ENCODE measurements at regions not wholly inside any gene's neighbourhood (a gene's known extent, or its start where the extent isn't known, plus 50 kb on each side); places are given as distances from the start of the nearest gene placed in this dataset.

DNA sequence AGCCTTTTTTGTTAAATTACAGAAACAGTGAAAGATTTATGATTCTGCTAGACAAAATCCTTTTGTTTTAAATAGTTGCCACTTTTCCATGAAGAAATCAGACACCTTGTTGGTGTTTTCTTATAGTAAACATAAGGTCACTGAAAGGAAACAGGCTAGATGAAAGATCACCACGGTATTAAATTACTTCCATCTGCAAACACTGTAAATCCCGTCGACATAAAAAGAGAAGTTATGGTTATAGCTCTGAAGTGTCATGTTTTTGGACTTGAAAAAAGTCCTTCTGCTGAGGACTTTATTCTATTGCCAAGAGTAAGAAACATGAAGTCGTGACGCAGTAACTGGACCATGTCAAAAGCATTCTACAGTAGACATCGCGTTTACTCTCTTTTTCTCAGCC is 567.6 kb upstream of the SLIT2 start:
- TF ChIP-seq POLR2A (IDR thresholded peaks at IDR 0.05), result no peak
- TF ChIP-seq, protein P1, sequence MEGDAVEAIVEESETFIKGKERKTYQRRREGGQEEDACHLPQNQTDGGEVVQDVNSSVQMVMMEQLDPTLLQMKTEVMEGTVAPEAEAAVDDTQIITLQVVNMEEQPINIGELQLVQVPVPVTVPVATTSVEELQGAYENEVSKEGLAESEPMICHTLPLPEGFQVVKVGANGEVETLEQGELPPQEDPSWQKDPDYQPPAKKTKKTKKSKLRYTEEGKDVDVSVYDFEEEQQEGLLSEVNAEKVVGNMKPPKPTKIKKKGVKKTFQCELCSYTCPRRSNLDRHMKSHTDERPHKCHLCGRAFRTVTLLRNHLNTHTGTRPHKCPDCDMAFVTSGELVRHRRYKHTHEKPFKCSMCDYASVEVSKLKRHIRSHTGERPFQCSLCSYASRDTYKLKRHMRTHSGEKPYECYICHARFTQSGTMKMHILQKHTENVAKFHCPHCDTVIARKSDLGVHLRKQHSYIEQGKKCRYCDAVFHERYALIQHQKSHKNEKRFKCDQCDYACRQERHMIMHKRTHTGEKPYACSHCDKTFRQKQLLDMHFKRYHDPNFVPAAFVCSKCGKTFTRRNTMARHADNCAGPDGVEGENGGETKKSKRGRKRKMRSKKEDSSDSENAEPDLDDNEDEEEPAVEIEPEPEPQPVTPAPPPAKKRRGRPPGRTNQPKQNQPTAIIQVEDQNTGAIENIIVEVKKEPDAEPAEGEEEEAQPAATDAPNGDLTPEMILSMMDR (IDR thresholded peaks at IDR 0.05), result no peak

Measured in esophagus squamous epithelium (tissue), 4 donors.